Activated CD4-positive, CD25-positive, alpha-beta regulatory T cell (primary cell): ENCODE measurements at regions not wholly inside any gene's neighbourhood (a gene's known extent, or its start where the extent isn't known, plus 50 kb on each side); places are given as distances from the start of the nearest gene placed in this dataset.
"Not testable (repeated sequence)": the region's sequence is repeated elsewhere in the genome, so short reads cannot be mapped to it uniquely, and the experiment has no call there.

Experiments used
- DNase-seq, 4 experiments: peaks; one replicate each; lab custom pipeline; 2025; lab: John Stamatoyannopoulos, UW

GRCh38 chr13:31608780-31609179 is 130.5 kb upstream of the RXFP2 start:
- DNase-seq: not testable (repeated sequence)

DNA sequence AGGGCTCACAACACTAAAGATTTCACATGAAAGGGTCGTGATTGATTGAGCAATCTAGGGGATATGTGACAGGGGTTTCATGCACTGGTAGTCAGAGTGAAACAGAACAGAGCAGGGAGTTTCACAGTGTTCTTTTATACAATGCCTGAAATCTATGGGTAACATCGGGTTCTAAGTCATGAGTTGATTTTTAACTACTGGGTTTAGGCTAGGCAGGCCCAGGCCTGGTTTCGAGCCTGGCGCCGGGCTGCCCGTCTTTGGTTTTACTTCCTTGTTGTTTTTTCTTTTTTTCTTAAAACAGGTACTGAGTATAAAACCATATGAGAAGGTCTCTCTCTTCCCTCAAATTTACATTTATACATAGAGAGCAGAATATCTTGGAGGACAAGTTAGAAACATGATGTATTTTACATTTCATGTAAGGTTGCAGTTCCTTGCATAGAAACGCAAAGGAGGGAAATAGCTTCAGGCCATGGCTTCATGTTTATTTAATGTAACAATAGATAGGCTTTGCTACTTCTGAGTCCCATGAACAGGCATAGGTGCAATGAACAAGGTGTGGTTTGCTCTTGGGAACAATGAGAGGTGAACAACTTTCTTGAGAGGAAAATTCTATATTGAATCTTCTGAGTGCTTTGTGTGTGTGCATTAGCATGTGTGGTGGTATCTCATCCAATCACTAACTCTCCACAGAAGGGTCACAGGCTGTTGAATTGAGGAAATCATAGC is 128.9 kb upstream of the RXFP2 start:
- DNase-seq: no peak

DNA sequence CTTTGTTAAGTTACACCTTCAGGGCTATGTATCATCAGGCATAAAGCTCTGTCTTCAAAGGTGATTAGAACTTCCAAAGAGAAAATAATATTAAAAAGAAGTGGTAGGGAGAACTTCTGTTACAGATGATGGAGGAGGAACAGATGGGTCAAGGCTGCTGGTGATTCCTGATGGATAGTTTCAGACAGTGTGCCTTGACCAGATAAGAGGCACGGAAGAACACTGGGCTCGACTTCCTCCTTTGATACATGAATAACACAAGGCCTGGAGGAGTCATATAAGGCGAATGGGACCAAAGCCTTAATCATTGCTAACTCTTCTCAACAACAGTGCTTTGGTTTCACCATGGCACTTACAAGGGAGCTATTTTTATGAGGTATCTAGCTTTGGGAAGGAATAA is 128.1 kb upstream of the RXFP2 start:
- no peak for DNase-seq

GRCh38 chr13:31614073-31614472 is 125.3 kb upstream of the RXFP2 start:
- no peak for DNase-seq

- no peak for DNase-seq
These were observed 124.6 kb upstream of the RXFP2 start for GRCh38 chr13:31614704-31615103.

DNA sequence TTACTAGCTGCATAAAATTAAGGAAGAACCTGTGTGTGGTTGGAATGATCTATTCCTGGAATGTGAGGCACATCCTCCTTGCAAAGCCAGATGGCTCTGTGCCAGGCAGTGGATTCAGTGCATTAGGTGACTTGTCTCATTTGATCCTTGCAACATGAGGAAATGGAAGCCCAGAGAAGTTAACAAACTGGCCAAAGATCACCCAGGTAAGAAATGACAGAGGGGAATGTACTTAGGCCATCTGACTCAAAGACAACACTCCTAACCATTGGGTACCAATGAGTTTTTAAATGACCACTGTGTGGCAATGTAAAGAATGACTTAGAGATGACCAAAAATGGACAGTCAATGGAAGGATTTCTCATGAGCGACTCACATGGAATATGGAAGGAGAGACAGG is 114.2 kb upstream of the RXFP2 start:
- DNase-seq: no peak

DNA sequence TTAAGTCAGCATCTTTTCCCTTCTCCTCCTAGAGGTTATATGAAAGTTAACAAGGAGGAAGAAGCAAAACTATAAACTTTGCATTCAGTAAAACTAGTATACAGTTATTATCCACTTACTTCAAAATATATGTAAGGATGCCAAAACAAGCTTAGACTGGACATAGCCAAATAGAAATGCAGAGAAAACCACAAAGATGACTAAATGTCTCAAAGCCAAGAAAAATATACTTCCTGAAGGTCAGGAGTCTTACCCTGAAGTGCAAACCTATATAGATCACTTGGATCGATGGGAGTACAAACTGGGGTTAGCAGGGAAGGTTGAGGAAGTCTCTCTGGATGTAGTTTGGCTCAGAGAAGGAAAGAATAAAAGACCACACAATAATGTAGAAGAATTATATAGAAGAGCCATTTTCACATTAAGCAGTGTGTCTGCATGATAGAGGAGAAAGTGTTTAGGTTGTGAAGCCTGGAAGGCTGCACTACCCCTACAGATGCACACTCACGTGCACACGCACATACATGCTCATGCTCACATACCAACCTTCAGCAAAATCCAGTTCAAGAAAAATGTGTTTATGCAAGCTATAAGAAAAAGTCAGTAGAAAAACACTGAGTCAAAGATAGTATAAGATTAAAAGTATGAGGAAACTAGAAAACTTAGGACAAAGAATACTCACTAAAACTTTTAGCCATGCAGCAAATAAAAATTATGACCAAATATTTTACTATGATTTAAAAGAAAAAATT is 112.1 kb upstream of the RXFP2 start:
- DNase-seq: no peak

GRCh38 chr13:31629085-31629780 is 110.1 kb upstream of the RXFP2 start:
- DNase-seq: no peak

- DNase-seq: no peak
These were observed 108.3 kb upstream of the RXFP2 start for GRCh38 chr13:31631071-31631470.

DNA sequence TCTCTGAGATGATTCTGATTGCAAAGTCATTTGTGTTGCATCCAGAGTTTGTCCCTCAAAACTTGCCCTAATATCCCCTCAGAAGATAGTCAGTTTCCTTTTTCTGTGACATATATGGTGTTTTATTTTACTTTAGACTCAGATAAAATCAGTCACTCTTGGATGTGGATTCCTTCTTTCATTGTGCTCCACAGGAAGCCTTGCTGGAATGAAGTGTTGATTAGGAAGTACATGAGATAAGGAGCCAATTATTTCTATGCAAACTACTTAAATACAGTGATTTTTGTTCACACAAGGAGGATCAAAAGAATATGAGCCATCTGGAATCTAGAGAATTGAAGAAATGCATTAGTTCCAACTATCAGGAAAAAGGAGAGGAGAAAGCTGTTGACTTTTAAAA is 107.6 kb upstream of the RXFP2 start:
- no peak for DNase-seq

DNA sequence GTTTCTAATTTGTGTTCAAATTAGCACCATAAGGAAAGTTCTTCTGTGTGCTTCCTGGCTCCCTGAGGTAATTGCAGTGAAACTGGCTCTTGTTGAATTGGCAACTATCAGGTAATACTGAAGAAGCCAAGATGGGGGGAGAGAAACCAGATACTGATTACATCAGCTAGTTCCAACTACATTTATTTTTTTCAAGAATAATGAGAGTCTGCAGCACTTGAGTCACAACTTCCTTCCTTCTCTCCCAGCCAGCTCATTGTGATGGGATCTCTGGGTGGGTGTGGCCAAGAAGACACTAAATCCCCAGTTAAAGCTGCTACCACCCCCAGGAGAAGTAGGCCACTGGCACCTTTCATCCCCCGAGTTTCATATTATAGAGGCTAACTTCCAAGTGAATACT is 100.7 kb upstream of the RXFP2 start:
- no peak for DNase-seq

- DNase-seq: no peak
These were observed 99.7 kb upstream of the RXFP2 start for GRCh38 chr13:31639443-31640163.

- DNase-seq: no peak
These were observed 89.6 kb upstream of the RXFP2 start for GRCh38 chr13:31649766-31650165.

GRCh38 chr13:31653730-31654129 is 85.6 kb upstream of the RXFP2 start:
- no peak for DNase-seq

DNA sequence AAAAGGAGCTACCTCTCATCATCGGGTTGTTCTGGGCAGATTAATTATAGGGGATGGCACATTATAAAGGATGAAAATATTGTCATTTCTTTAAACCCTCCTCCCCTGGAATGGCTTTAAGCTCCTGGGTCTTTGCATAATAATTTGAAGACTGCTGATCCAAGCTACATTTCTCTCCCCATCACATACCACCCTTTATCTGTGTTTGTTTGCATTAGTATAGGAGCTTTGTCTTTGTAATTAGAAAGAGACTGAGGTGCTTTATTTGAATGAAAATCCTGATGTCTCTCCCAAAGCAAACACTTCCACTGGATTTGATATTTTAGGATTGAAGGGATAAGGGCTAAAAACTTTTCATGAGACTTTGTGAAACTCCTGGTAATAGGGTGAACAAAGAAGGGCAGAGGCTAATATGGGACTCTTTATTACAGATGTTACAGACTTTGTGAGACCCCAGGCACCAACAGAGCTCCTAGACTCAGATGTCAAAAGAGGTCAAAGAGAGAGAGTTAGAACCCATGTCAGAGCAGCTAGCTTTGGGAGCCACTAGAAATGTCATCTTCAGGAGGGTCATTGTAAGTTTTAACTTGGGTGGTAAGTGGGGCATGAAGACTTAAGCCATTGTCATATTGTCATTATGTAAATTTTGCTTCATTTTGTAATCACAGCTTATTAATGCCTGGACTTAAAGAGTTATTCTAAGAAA is 75.3 kb upstream of the RXFP2 start:
- no peak for DNase-seq

- no peak for DNase-seq
These were observed 68.3 kb upstream of the RXFP2 start for GRCh38 chr13:31670831-31671617.

GRCh38 chr13:31674051-31674450 is 65.3 kb upstream of the RXFP2 start:
- DNase-seq: no peak

- DNase-seq: no peak
These were observed 63.8 kb upstream of the RXFP2 start for GRCh38 chr13:31675440-31675953.

DNA sequence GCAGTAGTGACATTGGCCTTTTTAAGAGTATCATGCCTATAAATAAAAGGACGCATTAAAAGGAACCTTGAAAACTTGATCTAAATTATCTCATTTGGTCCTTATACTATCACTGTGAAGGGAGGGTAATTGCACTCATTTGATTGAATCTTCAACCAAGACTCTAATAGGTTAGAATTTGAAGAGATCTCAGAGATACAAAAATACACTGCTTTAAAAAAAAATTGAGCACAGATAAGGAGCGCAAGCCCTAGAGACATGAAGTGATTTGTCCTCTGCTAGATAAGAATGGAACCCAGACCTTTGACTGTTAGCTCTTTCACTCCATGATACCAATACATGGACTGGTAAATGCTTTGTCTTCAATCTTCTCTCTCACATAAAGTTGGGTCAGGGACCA is 58.2 kb upstream of the RXFP2 start:
- DNase-seq: no peak

DNA sequence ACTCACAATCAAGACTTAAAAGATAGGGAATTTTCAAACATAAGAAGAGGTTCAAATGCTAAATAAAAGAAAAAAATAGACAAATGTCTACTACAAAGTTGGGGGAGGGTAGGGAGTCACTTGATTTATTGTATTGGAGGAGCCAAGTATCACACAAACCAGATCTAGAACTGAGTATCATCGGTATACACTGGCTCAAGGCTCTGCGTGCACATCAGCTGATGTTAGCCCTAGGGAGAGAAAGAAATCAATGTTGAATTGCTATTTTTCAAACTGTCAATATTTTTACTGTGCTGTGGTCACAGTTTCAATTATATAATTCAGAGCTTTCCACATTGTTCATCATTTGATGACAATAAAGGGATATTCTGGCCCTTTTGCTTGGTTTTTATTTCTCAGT is 54.9 kb upstream of the RXFP2 start:
- DNase-seq: no peak
